NT2/D1 (cell line): ENCODE measurements at regions not wholly inside any gene's neighbourhood (a gene's known extent, or its start where the extent isn't known, plus 50 kb on each side); places are given as distances from the start of the nearest gene placed in this dataset.

ENCODE experiments used
- SUZ12 ChIP-seq: IDR thresholded peaks from 2 replicates; pipeline ENCODE4 v1.6.1; 2011; ENCODE audit not compliant: insufficient read length, insufficient read depth; ENCODE audit errors: extremely low read depth
- YY1 ChIP-seq: IDR thresholded peaks from 2 replicates; pipeline ENCODE4 v1.6.1; 2011; ENCODE audit not compliant: insufficient read length, insufficient read depth
- ZNF274 ChIP-seq: IDR thresholded peaks from 2 replicates; pipeline ENCODE4 v1.6.1; 2011; ENCODE audit warnings: mild to moderate bottlenecking, low read depth, low read length

GRCh38 chr5:166910995-166911394 lies 1380.5 kb upstream of the WWC1 start:
- TF ChIP-seq ZNF274, result no peak
- no peak for TF ChIP-seq YY1
- no peak for TF ChIP-seq SUZ12
